SK-N-SH (cell line): ENCODE measurements at regions not wholly inside any gene's neighbourhood (a gene's known extent, or its start where the extent isn't known, plus 50 kb on each side); places are given as distances from the start of the nearest gene placed in this dataset.

Experiments used
- CTCF ChIA-PET: fragments of 300-600, 350-600 bp; formaldehyde crosslinking; extraction: SDS; loops from one replicate; lab custom pipeline; 2021; lab: Yijun Ruan, JAX
- POLR2A ChIA-PET: fragments of 350-600 bp; sonication (Branson Sonifier 250); formaldehyde crosslinking; extraction: SDS; loops from one replicate; lab custom pipeline; 2020; ENCODE audit warnings: antibody characterized with exemption, inconsistent platforms; lab: Yijun Ruan, JAX
- DNase-seq: peaks from one replicate; pipeline ENCODE4 v3.0.0; 2012
- H2AFZ ChIP-seq: fragments of 200-600 bp; sonication (generic); 2 replicates; pipeline ENCODE4 v1.8.1; 2016; ENCODE audit warnings: antibody characterized with exemption, mild to moderate bottlenecking, low read depth
- H3F3A ChIP-seq: fragments of 200-600 bp; sonication (generic); replicated peaks from 2 replicates; pipeline ENCODE3; 2016; ENCODE audit warnings: antibody characterized with exemption, mild to moderate bottlenecking; ENCODE audit not compliant: insufficient read depth
- H3K27ac ChIP-seq, 2 experiments: fragments of 200-500 bp in 1 of 2; fragments of 200-600 bp in 1 of 2; sonication (Bioruptor generic) in 1 of 2; sonication (generic), shearing (Covaris generic) in 1 of 2; 2 replicates each; pipeline versions ENCODE4 v1.5.1 to v1.6.1; 2014 to 2016; ENCODE audit warnings: low read depth in 2 of 2, inconsistent platforms in 1 of 2, low read length in 1 of 2, mild to moderate bottlenecking in 1 of 2, mixed read lengths in 1 of 2
- H3K27me3 ChIP-seq: fragments of 200-600 bp; sonication (generic), shearing (Covaris generic); 2 replicates; pipeline ENCODE4 v1.6.1; 2016; ENCODE audit warnings: mixed run types; ENCODE audit not compliant: insufficient read depth
- H3K36me3 ChIP-seq, 2 experiments: fragments of 200-500 bp in 1 of 2; fragments of 200-600 bp in 1 of 2; sonication (Bioruptor generic) in 1 of 2; sonication (generic) in 1 of 2; replicated peaks in 1 of 2; 2 replicates each; pipeline versions ENCODE3 to v1.5.1; 2014 to 2016; ENCODE audit warnings: low read length in 1 of 2, mild to moderate bottlenecking in 1 of 2; ENCODE audit not compliant: insufficient read depth in 2 of 2, control insufficient read depth in 1 of 2
- H3K4me1 ChIP-seq, 2 experiments: fragments of 200-500 bp in 1 of 2; fragments of 200-600 bp in 1 of 2; sonication (Bioruptor generic) in 1 of 2; sonication (generic), shearing (Covaris generic) in 1 of 2; 2 replicates each; pipeline versions ENCODE4 v1.5.1 to v1.6.1; 2014 to 2016; ENCODE audit warnings: low read depth in 1 of 2, low read length in 1 of 2, mixed run types in 1 of 2; ENCODE audit not compliant: insufficient read depth in 2 of 2, control insufficient read depth in 1 of 2
- H3K4me2 ChIP-seq: fragments of 200-600 bp; sonication (generic), shearing (Covaris generic); 2 replicates; pipeline ENCODE4 v1.6.1; 2017; ENCODE audit warnings: mixed run types
- H3K4me3 ChIP-seq, 2 experiments: fragments of 200-500 bp in 1 of 2; fragments of 200-600 bp in 1 of 2; sonication (Bioruptor generic) in 1 of 2; sonication (generic), shearing (Covaris generic) in 1 of 2; 2 replicates each; pipeline versions ENCODE4 v1.5.1 to v1.8.1; 2014 to 2016; ENCODE audit warnings: low read depth in 2 of 2, inconsistent platforms in 1 of 2, low read length in 1 of 2, mild to moderate bottlenecking in 1 of 2, mixed read lengths in 1 of 2, moderate library complexity in 1 of 2
- H3K79me2 ChIP-seq: fragments of 200-600 bp; sonication (generic); 2 replicates; pipeline ENCODE4 v1.8.1; 2017; ENCODE audit warnings: mild to moderate bottlenecking; ENCODE audit not compliant: insufficient read depth
- H3K9ac ChIP-seq: fragments of 200-600 bp; sonication (generic); 2 replicates; pipeline ENCODE4 v1.6.1; 2017; ENCODE audit warnings: mixed run types
- H3K9me2 ChIP-seq: fragments of 200-600 bp; sonication (generic); 2 replicates; pipeline ENCODE4 v1.6.1; 2017; ENCODE audit warnings: mixed run types
- H3K9me3 ChIP-seq: fragments of 200-600 bp; sonication (generic); 2 replicates; pipeline ENCODE4 v1.6.1; 2017; ENCODE audit warnings: mixed run types, mild to moderate bottlenecking, moderate library complexity
- H4K20me1 ChIP-seq: fragments of 200-600 bp; sonication (generic); 2 replicates; pipeline ENCODE4 v1.6.1; 2017; ENCODE audit warnings: mild to moderate bottlenecking, mixed run types; ENCODE audit not compliant: insufficient read depth
- CHD2 ChIP-seq: fragments of 150-350 bp; IDR thresholded peaks from 2 replicates; pipeline ENCODE4 v1.6.1; 2018; ENCODE audit warnings: low read length; ENCODE audit not compliant: partially characterized antibody
- FOXJ3 ChIP-seq: sonication (generic); formaldehyde crosslinking; IDR thresholded peaks from 2 replicates; pipeline ENCODE4 v1.5.1; 2020; ENCODE audit warnings: mild to moderate bottlenecking, missing genetic modification reagents
- GABPA ChIP-seq: IDR thresholded peaks from 2 replicates; pipeline ENCODE4 v1.4.0; 2012; ENCODE audit warnings: low read depth, mild to moderate bottlenecking
- GATA2 ChIP-seq: sonication (generic); formaldehyde crosslinking; IDR thresholded peaks from 2 replicates; pipeline ENCODE4 v1.5.0; 2020; ENCODE audit warnings: mild to moderate bottlenecking, missing genetic modification reagents
- JUND ChIP-seq: IDR thresholded peaks from 2 replicates; pipeline ENCODE4 v1.4.0; 2012
- MAX ChIP-seq: IDR thresholded peaks from 2 replicates; pipeline ENCODE4 v1.4.0; 2012; ENCODE audit warnings: low read depth
- MXI1 ChIP-seq: IDR thresholded peaks from 2 replicates; pipeline ENCODE4 v1.6.1; 2012; ENCODE audit warnings: mild to moderate bottlenecking, low read depth, low read length, improper control_type of control experiment
- NFIC ChIP-seq: IDR thresholded peaks from 2 replicates; pipeline ENCODE4 v1.4.0; 2012; ENCODE audit warnings: borderline replicate concordance
- NRF1 ChIP-seq: IDR thresholded peaks from 2 replicates; pipeline ENCODE4 v1.6.1; 2012; ENCODE audit warnings: low read depth, mild to moderate bottlenecking, low read length
- POLR2AphosphoS5 ChIP-seq: IDR thresholded peaks from 2 replicates; pipeline ENCODE4 v1.6.1; 2012; ENCODE audit warnings: low read depth, low read length
- RAD21 ChIP-seq: IDR thresholded peaks from 2 replicates; pipeline ENCODE4 v1.6.1; 2012; ENCODE audit warnings: mild to moderate bottlenecking, low read length
- REST ChIP-seq: IDR thresholded peaks from 2 replicates; pipeline ENCODE4 v1.6.1; 2012; ENCODE audit warnings: mild to moderate bottlenecking, low read depth, low read length, moderate library complexity
- RFX5 ChIP-seq: IDR thresholded peaks from 2 replicates; pipeline ENCODE4 v1.6.1; 2012; ENCODE audit warnings: mild to moderate bottlenecking, improper control_type of control experiment, low read length
- TCF12 ChIP-seq: IDR thresholded peaks from 2 replicates; pipeline ENCODE4 v1.4.0; 2012
- USF2 ChIP-seq: fragments of 150-350 bp; IDR thresholded peaks from 2 replicates; pipeline ENCODE4 v1.6.1; 2017; ENCODE audit warnings: antibody characterized with exemption, low read length, low read depth, borderline replicate concordance
- YY1 ChIP-seq: IDR thresholded peaks from 2 replicates; pipeline ENCODE4 v1.4.0; 2012; ENCODE audit warnings: low read depth, mild to moderate bottlenecking
- WGBS: methylation state at CpG from one replicate; pipeline ENCODE4 v1.1.6; 2017; ENCODE audit warnings: low lambda C conversion rate; 5-methylcytosine and 5-hydroxymethylcytosine counted together
- TF ChIP-seq, protein P1 (sequence below): IDR thresholded peaks from 2 replicates; pipeline ENCODE4 v1.4.0; 2012; ENCODE audit warnings: low read depth, borderline replicate concordance

DNA sequence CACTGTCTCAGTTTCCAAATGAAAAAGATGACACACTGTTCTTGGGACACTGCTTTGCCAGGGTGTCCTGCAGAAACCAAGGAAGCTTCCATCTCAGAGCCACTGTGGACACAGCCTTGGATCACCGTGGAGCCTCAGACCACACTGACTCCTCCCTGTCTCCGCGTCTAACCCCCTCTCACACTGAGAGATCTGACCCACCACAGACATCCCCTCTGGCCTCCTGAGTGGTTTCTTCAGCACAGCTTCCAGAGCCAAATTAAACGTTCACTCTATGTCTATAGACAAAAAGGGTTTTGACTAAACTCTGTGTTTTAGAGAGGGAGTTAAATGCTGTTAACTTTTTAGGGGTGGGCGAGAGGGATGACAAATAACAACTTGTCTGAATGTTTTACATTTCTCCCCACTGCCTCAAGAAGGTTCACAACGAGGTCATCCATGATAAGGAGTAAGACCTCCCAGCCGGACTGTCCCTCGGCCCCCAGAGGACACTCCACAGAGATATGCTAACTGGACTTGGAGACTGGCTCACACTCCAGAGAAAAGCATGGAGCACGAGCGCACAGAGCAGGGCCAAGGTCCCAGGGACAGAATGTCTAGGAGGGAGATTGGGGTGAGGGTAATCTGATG, 113.4 kb upstream of the PKDCC start:
- no peaks in the 10 kb centered on the region for H3K9me2 ChIP-seq
- H3F3A ChIP-seq, result no peaks in the 10 kb centered on the region
- DNase-seq, result no peak
- H3K4me3 ChIP-seq, result no peak overlapping the region
- H4K20me1 ChIP-seq, result no peaks in the 10 kb centered on the region
- TF ChIP-seq USF2 (no peak), MAX (no peak), FOXJ3 (CRISPR knock-in tag) (no peak)
- peaks cover 13 to 51% of the 10 kb centered on the region in 2 experiments; a peak in 3 of 4 replicates for H3K4me1 ChIP-seq
- H3K4me2 ChIP-seq, result no peak overlapping the region; the same call in 1 of the 2 replicates
- H3K27me3 ChIP-seq, result no peaks in the 10 kb centered on the region
- H3K9me3 ChIP-seq, result no peaks in the 10 kb centered on the region
- CTCF ChIA-PET, result interaction anchor here (0.7 to 6.9 kb wide), 7 partner anchors 9 to 153 kb away, joined by 3 to 38 read pairs (median 4); no protein-coding TSS in a partner anchor
- no peak overlapping the region for H2AFZ ChIP-seq
- H3K79me2 ChIP-seq, result no peaks in the 10 kb centered on the region
- no peak overlapping the region for H3K9ac ChIP-seq
- WGBS, result 67% methylated on average over 10 of the region's 10 CpGs
- no peaks in the 10 kb centered on the region for H3K36me3 ChIP-seq
- POLR2A ChIA-PET, result interaction anchor here (1.4 to 2.8 kb wide), 2 partner anchors 14 to 20 kb away, joined by 4 to 12 read pairs; no protein-coding TSS in a partner anchor
- no peak overlapping the region for H3K27ac ChIP-seq

DNA sequence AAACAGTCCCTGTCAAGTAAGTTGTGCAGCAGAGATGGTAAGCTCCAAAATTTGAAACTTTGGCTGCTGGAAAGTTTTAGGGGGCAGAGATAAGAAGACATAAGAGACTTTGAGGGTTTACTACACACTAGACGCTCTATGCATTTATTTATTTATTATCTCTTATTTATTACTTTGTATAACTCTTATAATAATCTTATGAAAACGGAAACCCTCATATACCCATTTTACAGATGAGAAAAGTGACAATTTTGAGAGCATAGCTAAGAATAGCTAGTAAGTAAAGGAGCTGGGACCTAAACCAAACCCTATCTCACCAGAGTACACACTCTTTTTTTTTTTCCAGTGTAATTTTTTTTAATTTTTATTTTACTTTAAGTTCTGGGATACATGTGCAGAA, 112.8 kb upstream of the PKDCC start:
- POLR2A ChIA-PET, result no interaction called here
- H3K36me3 ChIP-seq, result no peaks in the 10 kb centered on the region
- CTCF ChIA-PET, result interaction anchor here (1.1 to 6.9 kb wide), 5 partner anchors 8 to 153 kb away, joined by 3 to 38 read pairs (median 4); no protein-coding TSS in a partner anchor
- H3K4me1 ChIP-seq, result peaks cover 13 to 51% of the 10 kb centered on the region in 2 experiments; a peak in 3 of 4 replicates
- no peak overlapping the region for H2AFZ ChIP-seq
- no peaks in the 10 kb centered on the region for H3K79me2 ChIP-seq
- TF ChIP-seq GABPA (no peak), NRF1 (no peak), YY1 (no peak), RAD21 (no peak), FOXJ3 (CRISPR knock-in tag) (no peak), NFIC (no peak), GATA2 (CRISPR knock-in tag) (no peak), MAX (no peak), MXI1 (no peak), USF2 (no peak), TCF12 (no peak), CHD2 (no peak), RFX5 (no peak), JUND (no peak), REST (no peak), POLR2AphosphoS5 (no peak)
- TF ChIP-seq, protein P1, sequence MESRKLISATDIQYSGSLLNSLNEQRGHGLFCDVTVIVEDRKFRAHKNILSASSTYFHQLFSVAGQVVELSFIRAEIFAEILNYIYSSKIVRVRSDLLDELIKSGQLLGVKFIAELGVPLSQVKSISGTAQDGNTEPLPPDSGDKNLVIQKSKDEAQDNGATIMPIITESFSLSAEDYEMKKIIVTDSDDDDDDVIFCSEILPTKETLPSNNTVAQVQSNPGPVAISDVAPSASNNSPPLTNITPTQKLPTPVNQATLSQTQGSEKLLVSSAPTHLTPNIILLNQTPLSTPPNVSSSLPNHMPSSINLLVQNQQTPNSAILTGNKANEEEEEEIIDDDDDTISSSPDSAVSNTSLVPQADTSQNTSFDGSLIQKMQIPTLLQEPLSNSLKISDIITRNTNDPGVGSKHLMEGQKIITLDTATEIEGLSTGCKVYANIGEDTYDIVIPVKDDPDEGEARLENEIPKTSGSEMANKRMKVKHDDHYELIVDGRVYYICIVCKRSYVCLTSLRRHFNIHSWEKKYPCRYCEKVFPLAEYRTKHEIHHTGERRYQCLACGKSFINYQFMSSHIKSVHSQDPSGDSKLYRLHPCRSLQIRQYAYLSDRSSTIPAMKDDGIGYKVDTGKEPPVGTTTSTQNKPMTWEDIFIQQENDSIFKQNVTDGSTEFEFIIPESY, result no peak
- DNase-seq, result no peak
- H3K4me3 ChIP-seq, result no peak overlapping the region
- H3F3A ChIP-seq, result no peaks in the 10 kb centered on the region
- H3K9me3 ChIP-seq, result no peaks in the 10 kb centered on the region
- H3K9me2 ChIP-seq, result no peaks in the 10 kb centered on the region
- 43% methylated on average over 2 of the region's 2 CpGs for WGBS
- H4K20me1 ChIP-seq, result no peaks in the 10 kb centered on the region
- no peak overlapping the region for H3K9ac ChIP-seq
- no peak overlapping the region for H3K4me2 ChIP-seq
- H3K27me3 ChIP-seq, result no peaks in the 10 kb centered on the region
- H3K27ac ChIP-seq, result no peak overlapping the region
